SK-N-SH (cell line): ENCODE measurements at regions not wholly inside any gene's neighbourhood (a gene's known extent, or its start where the extent isn't known, plus 50 kb on each side); places are given as distances from the start of the nearest gene placed in this dataset.

Experiments used
- JUND ChIP-seq: IDR thresholded peaks from 2 replicates; pipeline ENCODE4 v1.4.0; 2012
- RAD21 ChIP-seq: IDR thresholded peaks from 2 replicates; pipeline ENCODE4 v1.6.1; 2012; ENCODE audit warnings: mild to moderate bottlenecking, low read length
- RCOR1 ChIP-seq: fragments of 150-350 bp; IDR thresholded peaks from 2 replicates; pipeline ENCODE4 v1.6.1; 2017; ENCODE audit warnings: antibody characterized with exemption, low read length

- TF ChIP-seq RAD21 (no peak), RCOR1 (no peak), JUND (no peak)
Observed at GRCh38 chr1:99185196-99185595, 79.1 kb upstream of the PLPPR4 start.
